HepG2 (cell line): ENCODE measurements at regions not wholly inside any gene's neighbourhood (a gene's known extent, or its start where the extent isn't known, plus 50 kb on each side); places are given as distances from the start of the nearest gene placed in this dataset.

Experiments used
- EZH2 ChIP-seq: conservative IDR thresholded peaks from 2 replicates; pipeline ENCODE4 v1.6.1; 2012; ENCODE audit warnings: mild to moderate bottlenecking, low read depth, low read length, moderate library complexity
- HIVEP1 ChIP-seq: sonication (generic); formaldehyde crosslinking; IDR thresholded peaks from 2 replicates; pipeline ENCODE4 v1.4.0; 2020; ENCODE audit warnings: mild to moderate bottlenecking, missing genetic modification reagents
- HMG20B ChIP-seq: conservative IDR thresholded peaks from 2 replicates; pipeline ENCODE4 v1.6.1; 2016; ENCODE audit warnings: missing genetic modification reagents, missing compliant biosample characterization
- PBX3 ChIP-seq: sonication (generic); formaldehyde crosslinking; IDR thresholded peaks from 2 replicates; pipeline ENCODE4 v1.8.1; 2023; ENCODE audit warnings: missing genetic modification reagents, inconsistent platforms, borderline replicate concordance
- RNF219 ChIP-seq: sonication (generic); formaldehyde crosslinking; IDR thresholded peaks from 2 replicates; pipeline ENCODE4 v1.5.0; 2020; ENCODE audit warnings: mild to moderate bottlenecking, missing genetic modification reagents
- ZNF263 ChIP-seq: sonication (generic); formaldehyde crosslinking; IDR thresholded peaks from 2 replicates; pipeline ENCODE4 v1.4.0; 2020; ENCODE audit warnings: missing genetic modification reagents
- ZNF646 ChIP-seq: sonication (generic); formaldehyde crosslinking; IDR thresholded peaks from 2 replicates; pipeline ENCODE4 v1.9.0; 2021; ENCODE audit warnings: mild to moderate bottlenecking, missing genetic modification reagents
- TF ChIP-seq, protein P1 (sequence below): sonication (generic); formaldehyde crosslinking; IDR thresholded peaks from 2 replicates; pipeline ENCODE4 v1.5.1; 2020; ENCODE audit warnings: mild to moderate bottlenecking, moderate library complexity, missing genetic modification reagents

DNA sequence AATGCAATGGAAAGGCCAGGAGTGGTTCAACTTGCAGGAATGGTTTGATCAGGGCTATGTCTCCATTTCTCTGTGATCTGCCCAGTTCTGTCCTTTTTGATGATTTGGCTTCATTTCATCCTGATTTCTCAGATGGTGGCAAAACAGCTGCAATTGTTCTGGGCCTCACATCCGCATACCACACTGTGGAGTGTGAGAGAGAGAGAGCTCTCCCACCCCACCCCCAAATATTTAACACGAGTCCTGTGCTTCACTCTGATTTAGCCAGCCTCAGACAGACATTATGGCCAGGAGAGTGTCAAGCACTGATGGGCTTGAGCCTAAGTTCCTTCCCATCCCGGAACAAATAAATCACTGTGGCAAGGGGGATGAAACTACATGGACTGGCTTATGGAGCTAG is 284.6 kb downstream of the CDC5L start (continued):
- no peak for TF ChIP-seq PBX3 (CRISPR knock-in tag)
- no peak for TF ChIP-seq HIVEP1
- TF ChIP-seq, protein P1, sequence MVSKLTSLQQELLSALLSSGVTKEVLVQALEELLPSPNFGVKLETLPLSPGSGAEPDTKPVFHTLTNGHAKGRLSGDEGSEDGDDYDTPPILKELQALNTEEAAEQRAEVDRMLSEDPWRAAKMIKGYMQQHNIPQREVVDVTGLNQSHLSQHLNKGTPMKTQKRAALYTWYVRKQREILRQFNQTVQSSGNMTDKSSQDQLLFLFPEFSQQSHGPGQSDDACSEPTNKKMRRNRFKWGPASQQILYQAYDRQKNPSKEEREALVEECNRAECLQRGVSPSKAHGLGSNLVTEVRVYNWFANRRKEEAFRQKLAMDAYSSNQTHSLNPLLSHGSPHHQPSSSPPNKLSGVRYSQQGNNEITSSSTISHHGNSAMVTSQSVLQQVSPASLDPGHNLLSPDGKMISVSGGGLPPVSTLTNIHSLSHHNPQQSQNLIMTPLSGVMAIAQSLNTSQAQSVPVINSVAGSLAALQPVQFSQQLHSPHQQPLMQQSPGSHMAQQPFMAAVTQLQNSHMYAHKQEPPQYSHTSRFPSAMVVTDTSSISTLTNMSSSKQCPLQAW (CRISPR knock-in tag): no peak
- TF ChIP-seq EZH2: no peak
- no peak for TF ChIP-seq HMG20B
- no peak for TF ChIP-seq RNF219
- TF ChIP-seq ZNF646: no peak
- TF ChIP-seq ZNF263 (CRISPR knock-in tag): no peak
